ENCODE measurements at regions not wholly inside any gene's neighbourhood (a gene's known extent, or its start where the extent isn't known, plus 50 kb on each side); places are given as distances from the start of the nearest gene placed in this dataset.
"Not testable (repeated sequence)": the region's sequence is repeated elsewhere in the genome, so short reads cannot be mapped to it uniquely, and the experiment has no call there.

- H3K4me2 ChIP-seq (ENCODE audit: control insufficient read depth, extremely low read depth, insufficient read depth, low read depth, low read length), result no peak overlapping the region
- TF ChIP-seq CTCF (optimal IDR thresholded peaks at IDR 0.05 in 1 of 3, IDR thresholded peaks at IDR 0.05 in 1 of 3, conservative IDR thresholded peaks at IDR 0.05 in 1 of 3; ENCODE audit: extremely low read depth in 1 of 3, insufficient read depth in 2 of 3, low read length in 3 of 3) (no peak), EZH2 (IDR thresholded peaks at IDR 0.05; ENCODE audit: low read length) (no peak)
- H3K27me3 ChIP-seq (ENCODE audit: control insufficient read depth, extremely low read depth, insufficient read depth, low read length), result no peaks in the 10 kb centered on the region
- no peak overlapping the region for H2AFZ ChIP-seq (ENCODE audit: control insufficient read depth, low read length)
- no peak overlapping the region for H3K9ac ChIP-seq (ENCODE audit: control insufficient read depth, extremely low read depth, insufficient read depth, low read length)
- dilution Hi-C loops (cut with MboI; ENCODE audit: extremely low pct_ligation_motif_present, low sequenced_read_pairs), result no loop called here
- DNase-seq (ENCODE audit: low read depth, low spot score) (no peak), FAIRE-seq (no peak)
- H4K20me1 ChIP-seq (ENCODE audit: control insufficient read depth, extremely low read depth, insufficient read depth, low read length), result no peaks in the 10 kb centered on the region
- no peaks in the 10 kb centered on the region for H3K9me3 ChIP-seq (ENCODE audit: control insufficient read depth, low read depth, low read length)
- no peaks in the 10 kb centered on the region for H3K79me2 ChIP-seq (ENCODE audit: control insufficient read depth, insufficient read depth, low read length)
- no peaks in the 10 kb centered on the region for H3K36me3 ChIP-seq (ENCODE audit: control insufficient read depth in 2 of 2, extremely low read depth in 1 of 2, insufficient read depth in 2 of 2, low read length in 2 of 2)
- H3K27ac ChIP-seq (ENCODE audit: control insufficient read depth, insufficient read depth, low read length), result no peak overlapping the region
- H3K4me1 ChIP-seq (ENCODE audit: control insufficient read depth, extremely low read depth, insufficient read depth, low read length), result no peaks in the 10 kb centered on the region
- no peak overlapping the region for H3K4me3 ChIP-seq (ENCODE audit: control insufficient read depth in 2 of 3, extremely low read depth in 1 of 3, insufficient read depth in 2 of 3, low read depth in 1 of 3, low read length in 3 of 3)
- no peaks in the 10 kb centered on the region for H3K9me1 ChIP-seq (ENCODE audit: control insufficient read depth, extremely low read depth, insufficient read depth, low read length)
Observed at GRCh38 chr4:91851456-91851855, 452.3 kb upstream of the GRID2 start.

GRCh38 chr4:91887926-91888325 lies 415.8 kb upstream of the GRID2 start:
- H3K9me1 ChIP-seq (ENCODE audit: control insufficient read depth, extremely low read depth, insufficient read depth, low read length), result no peaks in the 10 kb centered on the region
- DNase-seq (ENCODE audit: low read depth, low spot score) (no peak), FAIRE-seq (no peak)
- H4K20me1 ChIP-seq (ENCODE audit: control insufficient read depth, extremely low read depth, insufficient read depth, low read length), result no peaks in the 10 kb centered on the region
- no peaks in the 10 kb centered on the region for H3K27me3 ChIP-seq (ENCODE audit: control insufficient read depth, extremely low read depth, insufficient read depth, low read length)
- no peak for TF ChIP-seq CTCF (optimal IDR thresholded peaks at IDR 0.05 in 1 of 3, IDR thresholded peaks at IDR 0.05 in 1 of 3, conservative IDR thresholded peaks at IDR 0.05 in 1 of 3; ENCODE audit: extremely low read depth in 1 of 3, insufficient read depth in 2 of 3, low read length in 3 of 3)
- TF ChIP-seq EZH2 (IDR thresholded peaks at IDR 0.05; ENCODE audit: low read length), result no peak
- no peak overlapping the region for H3K27ac ChIP-seq (ENCODE audit: control insufficient read depth, insufficient read depth, low read length)
- no peaks in the 10 kb centered on the region for H3K79me2 ChIP-seq (ENCODE audit: control insufficient read depth, insufficient read depth, low read length)
- H2AFZ ChIP-seq (ENCODE audit: control insufficient read depth, low read length), result no peak overlapping the region
- no peaks in the 10 kb centered on the region for H3K4me1 ChIP-seq (ENCODE audit: control insufficient read depth, extremely low read depth, insufficient read depth, low read length)
- dilution Hi-C loops (cut with MboI; ENCODE audit: extremely low pct_ligation_motif_present, low sequenced_read_pairs), result no loop called here
- H3K9me3 ChIP-seq (ENCODE audit: control insufficient read depth, low read depth, low read length), result no peaks in the 10 kb centered on the region
- H3K9ac ChIP-seq (ENCODE audit: control insufficient read depth, extremely low read depth, insufficient read depth, low read length), result no peak overlapping the region
- no peak overlapping the region for H3K4me3 ChIP-seq (ENCODE audit: control insufficient read depth in 2 of 3, extremely low read depth in 1 of 3, insufficient read depth in 2 of 3, low read depth in 1 of 3, low read length in 3 of 3)
- H3K36me3 ChIP-seq (ENCODE audit: control insufficient read depth in 2 of 2, extremely low read depth in 1 of 2, insufficient read depth in 2 of 2, low read length in 2 of 2), result no peaks in the 10 kb centered on the region
- H3K4me2 ChIP-seq (ENCODE audit: control insufficient read depth, extremely low read depth, insufficient read depth, low read depth, low read length), result no peak overlapping the region

GRCh38 chr4:91891217-91891616 lies 412.5 kb upstream of the GRID2 start:
- H3K27ac ChIP-seq (ENCODE audit: control insufficient read depth, insufficient read depth, low read length); H3K27me3 ChIP-seq (ENCODE audit: control insufficient read depth, extremely low read depth, insufficient read depth, low read length); FAIRE-seq; H4K20me1 ChIP-seq (ENCODE audit: control insufficient read depth, extremely low read depth, insufficient read depth, low read length); H3K9me3 ChIP-seq (ENCODE audit: control insufficient read depth, low read depth, low read length); H3K9me1 ChIP-seq (ENCODE audit: control insufficient read depth, extremely low read depth, insufficient read depth, low read length); H3K9ac ChIP-seq (ENCODE audit: control insufficient read depth, extremely low read depth, insufficient read depth, low read length); H3K36me3 ChIP-seq (ENCODE audit: control insufficient read depth in 2 of 2, extremely low read depth in 1 of 2, insufficient read depth in 2 of 2, low read length in 2 of 2); H3K79me2 ChIP-seq (ENCODE audit: control insufficient read depth, insufficient read depth, low read length); H3K4me3 ChIP-seq (ENCODE audit: control insufficient read depth in 2 of 3, extremely low read depth in 1 of 3, insufficient read depth in 2 of 3, low read depth in 1 of 3, low read length in 3 of 3); H2AFZ ChIP-seq (ENCODE audit: control insufficient read depth, low read length); dilution Hi-C loops (cut with MboI; ENCODE audit: extremely low pct_ligation_motif_present, low sequenced_read_pairs); H3K4me1 ChIP-seq (ENCODE audit: control insufficient read depth, extremely low read depth, insufficient read depth, low read length); DNase-seq (ENCODE audit: low read depth, low spot score); H3K4me2 ChIP-seq (ENCODE audit: control insufficient read depth, extremely low read depth, insufficient read depth, low read depth, low read length): not testable (repeated sequence)
